HG03520 (cell line): ENCODE measurements at regions not wholly inside any gene's neighbourhood (a gene's known extent, or its start where the extent isn't known, plus 50 kb on each side); places are given as distances from the start of the nearest gene placed in this dataset.
A peak's percentile ranks its signal among the peaks of the same experiment; 100 is the strongest.
"Not testable (repeated sequence)": the region's sequence is repeated elsewhere in the genome, so short reads cannot be mapped to it uniquely, and the experiment has no call there.

Source experiments
- ATAC-seq: cut with Tn5 transposase; IDR thresholded peaks from one replicate; pipeline ENCODE4 v1.9.1; 2021; ENCODE audit warnings: mild to moderate bottlenecking, moderate library complexity; ENCODE audit not compliant: unreplicated experiment

DNA sequence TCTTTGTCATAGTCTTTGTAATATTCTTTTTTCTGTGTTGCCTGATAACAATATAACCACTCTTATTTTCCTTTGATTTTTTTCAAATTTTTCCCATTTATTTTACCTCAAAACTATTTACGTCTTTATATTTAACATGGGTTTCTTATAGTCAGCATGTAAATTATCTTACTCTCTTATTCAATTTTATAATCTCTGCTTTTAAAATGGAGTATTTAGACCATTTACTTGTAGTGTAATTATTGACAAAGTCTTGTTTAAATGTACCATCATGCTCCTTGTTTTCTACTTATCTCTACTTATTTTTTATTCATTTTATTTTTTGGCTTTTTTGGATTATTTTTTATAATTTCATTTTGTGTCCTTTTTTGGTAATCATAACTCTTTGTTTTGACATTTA lies 476.5 kb upstream of the MAP3K7 start:
- no peak for ATAC-seq

DNA sequence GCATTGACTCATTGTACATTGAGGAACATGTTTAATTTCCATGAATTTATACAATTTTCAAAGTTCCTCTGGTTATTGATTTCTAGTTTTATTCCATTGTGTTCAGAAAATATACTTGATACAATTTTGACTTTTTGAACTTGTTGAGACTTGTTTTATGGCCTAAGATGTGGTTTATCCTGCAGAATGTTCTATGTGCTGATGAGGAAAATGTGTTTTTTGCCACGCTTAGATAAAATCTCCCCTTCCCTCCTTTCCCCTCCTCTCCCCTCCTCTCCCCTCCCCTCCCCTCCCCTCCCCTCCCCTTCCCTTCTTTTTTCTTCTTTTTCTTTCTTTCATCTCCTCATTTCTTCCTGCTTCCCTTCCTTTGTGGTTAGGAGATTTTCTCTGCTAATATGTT lies 470.8 kb upstream of the MAP3K7 start:
- no peak for ATAC-seq

DNA sequence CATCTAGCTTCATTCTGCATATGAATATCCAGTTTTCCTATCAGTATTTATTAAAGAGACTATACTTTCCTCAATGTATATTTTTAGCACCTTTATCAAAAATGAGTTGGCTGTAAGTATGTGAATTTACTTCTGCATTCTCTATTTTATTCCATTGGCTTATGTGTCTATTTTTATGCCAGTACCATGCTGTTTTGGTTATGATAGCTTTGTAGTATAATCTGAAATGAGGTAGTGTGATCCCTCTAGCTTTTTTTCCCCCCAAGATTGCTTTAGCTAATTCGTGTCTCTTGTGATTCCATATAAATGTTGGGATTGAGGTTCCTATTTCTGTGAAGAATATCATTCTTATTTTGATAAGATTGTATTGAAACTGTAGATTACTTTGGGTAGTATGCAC lies 469.1 kb upstream of the MAP3K7 start:
- no peak for ATAC-seq

DNA sequence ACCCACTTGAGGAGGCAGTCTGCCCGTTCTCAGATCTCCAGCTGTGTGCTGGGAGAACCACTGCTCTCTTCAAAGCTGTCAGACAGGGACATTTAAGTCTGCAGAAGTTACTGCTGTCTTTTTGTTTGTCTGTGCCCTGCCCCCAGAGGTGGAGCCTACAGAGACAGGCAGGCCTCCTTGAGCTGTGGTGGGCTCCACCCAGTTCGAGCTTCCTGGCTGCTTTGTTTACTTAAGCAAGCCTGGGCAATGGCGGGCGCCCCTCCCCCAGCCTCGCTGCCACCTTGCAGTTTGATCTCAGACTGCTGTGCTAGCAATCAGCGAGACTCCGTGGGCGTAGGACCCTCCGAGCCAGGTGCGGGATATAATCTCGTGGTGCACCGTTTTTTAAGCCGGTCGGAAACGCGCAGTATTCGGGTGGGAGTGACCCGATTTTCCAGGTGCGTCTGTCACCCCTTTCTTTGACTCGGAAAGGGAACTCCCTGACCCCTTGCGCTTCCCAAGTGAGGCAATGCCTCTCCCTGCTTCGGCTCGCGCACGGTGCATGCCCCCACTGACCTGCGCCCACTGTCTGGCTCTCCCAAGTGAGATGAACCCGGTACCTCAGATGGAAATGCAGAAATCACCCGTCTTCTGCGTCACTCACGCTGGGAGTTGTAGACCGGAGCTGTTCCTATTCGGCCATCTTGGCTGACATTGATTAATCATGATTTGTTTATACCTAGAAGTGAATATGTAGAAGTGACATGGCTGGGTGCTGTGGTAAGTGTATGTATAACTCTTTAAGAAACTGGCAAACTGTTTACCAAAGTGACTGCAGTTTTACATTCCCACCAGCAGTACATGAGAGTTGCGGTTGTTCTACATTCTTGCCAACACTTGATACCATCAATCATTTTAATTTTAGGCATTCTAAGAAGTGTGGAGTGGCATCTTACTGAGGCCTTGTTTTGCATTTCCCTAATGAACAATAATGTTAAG lies 465.9 kb upstream of the MAP3K7 start:
- not testable (repeated sequence) for ATAC-seq

DNA sequence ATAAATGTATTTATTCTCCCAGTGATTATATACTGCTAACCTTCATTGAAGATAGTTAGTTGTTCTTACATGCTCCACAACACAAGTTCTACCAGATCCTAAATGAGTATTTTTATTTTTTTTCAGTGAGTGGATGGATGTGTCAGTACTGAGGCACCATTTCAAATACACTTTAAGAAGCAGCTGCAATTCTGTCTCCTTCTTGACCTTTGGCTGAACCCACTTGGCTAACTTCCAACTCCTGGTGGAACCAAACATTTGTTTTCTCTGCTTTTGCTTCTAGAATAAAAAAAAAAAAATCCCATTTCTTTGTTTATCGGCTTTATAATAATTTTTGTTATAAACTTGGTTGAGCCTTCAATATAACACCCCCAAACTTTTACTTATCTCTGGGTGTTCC lies 458.3 kb upstream of the MAP3K7 start:
- ATAC-seq, result no peak

DNA sequence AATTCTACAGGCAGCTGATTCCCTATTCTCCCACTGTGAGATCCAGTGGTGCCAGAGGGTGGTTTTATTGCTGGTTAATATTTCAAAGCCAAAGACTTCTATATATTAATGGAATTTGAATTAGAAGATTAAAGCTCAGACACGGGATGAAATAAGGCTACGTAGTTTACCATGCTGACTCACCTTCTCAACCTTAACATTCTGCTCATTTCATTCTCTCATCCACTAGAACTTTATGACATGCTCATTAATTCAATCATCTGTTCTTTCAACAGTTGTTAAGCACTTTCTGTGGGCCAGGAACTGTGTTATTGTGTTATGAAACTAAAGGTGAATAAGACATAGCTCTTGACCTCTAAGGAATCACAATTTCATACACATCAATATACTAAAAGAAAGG lies 456.9 kb upstream of the MAP3K7 start:
- ATAC-seq, result no peak

DNA sequence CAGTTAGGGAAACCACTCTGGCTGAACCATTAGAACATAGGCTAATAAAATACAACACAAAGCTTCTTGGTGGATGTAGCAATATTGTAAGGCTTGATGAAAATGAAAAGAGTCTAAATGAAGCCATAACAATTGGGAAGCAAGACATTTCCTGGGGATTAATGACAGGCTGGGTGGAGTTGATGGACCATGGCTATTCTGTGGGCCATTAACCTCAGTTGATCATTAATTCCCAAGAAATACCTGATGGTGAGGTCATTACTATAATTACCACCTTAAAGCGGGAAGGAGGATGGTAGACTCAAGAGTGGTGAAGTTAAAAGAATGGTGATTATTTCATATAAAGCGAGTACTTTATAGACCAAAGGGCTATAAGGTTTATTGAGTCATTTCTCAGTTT lies 455.8 kb upstream of the MAP3K7 start:
- ATAC-seq, result no peak

DNA sequence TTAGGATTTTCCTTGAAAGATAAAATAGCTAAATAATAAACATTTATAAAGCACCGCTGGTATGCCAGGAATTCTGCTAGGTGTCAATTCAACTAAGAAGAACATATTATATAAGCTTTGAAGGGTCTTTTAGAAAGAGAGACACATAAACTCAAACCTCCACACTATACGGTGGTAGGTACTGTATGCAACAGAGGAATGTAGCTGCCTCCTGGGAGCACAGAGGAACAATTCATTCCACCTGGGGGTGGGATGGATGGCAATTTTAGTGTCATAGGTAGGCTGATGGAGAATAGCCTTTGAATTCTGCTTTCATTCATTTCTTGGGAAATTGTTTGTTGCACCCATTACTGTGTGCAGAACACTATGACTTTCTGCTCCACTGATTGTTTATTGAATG lies 447.1 kb upstream of the MAP3K7 start:
- no peak for ATAC-seq

DNA sequence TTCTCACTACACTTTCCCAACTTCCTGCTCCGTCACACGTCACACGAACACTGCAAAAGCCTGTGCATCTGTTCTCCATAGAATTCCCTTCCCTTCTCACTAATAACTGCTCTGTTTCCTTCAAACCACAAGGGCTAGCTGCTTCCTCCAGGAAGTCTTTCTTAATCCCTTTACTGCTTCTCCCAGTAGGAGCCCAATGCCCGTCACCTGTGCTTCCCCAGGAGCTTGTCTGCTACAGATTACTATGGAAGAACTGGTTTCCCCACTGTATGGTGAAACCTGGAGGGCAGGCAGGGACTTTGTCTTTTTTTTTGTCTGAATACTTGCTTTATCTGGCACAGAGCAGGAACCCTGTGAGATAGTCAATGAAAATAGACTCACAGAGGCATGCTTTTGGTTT lies 444.7 kb upstream of the MAP3K7 start:
- ATAC-seq, result no peak

DNA sequence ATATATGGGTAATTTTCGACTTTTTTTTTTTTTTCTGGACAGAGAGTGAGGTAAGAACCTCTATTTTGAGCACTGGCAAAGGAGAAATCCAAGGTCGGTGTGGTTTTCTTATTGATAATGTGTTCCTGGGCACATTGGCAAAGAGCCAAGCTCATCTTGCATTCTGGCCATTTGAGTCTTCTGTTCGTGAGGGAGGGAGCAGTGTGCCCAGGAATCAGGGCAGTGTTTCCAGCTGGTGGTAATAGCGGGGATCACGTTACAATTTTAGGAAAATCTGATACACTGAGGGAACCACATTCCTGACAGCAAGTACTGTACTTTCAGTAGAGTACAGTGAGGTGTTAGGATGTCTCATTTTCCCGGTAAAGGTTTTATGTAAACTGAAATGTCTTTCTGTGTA lies 442.3 kb upstream of the MAP3K7 start:
- ATAC-seq, result no peak

DNA sequence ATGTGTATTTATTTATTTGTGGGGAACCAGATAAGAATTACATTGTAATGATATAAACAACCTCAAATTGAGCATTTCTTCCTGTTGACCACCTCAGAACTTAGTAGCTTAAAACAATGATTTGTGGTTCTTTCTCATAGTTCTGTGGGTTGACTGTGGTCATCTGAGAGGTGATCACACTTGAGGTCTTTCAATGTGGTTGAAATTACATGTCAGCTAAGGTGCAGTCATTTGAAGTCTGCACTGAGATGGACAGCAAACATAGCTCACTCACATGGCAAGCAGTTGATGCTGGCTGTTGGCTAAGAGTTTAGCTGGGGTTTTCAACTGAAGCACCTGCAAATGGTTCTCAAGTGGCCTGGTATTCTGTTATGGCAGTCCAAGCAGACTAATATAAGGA lies 436.7 kb upstream of the MAP3K7 start:
- no peak for ATAC-seq

DNA sequence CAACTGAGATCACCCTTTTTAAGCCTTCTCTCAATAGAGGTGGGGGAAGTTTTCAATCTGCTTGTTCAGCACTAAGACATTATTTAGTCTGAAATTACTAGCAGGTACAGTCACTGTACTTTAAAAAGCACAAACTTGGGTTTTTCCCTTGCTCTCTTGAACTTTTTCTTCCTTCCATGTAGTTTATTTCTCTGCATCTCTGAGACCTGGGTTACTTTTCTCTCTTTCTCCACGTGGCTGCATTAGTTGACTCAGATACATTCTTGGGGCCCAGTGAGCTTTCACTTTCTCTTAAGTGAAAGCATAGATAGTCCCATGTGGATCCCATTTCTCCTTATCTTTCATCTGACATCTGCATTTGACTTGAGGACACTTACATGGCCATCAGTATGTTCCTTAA lies 433.9 kb upstream of the MAP3K7 start:
- peak; percentile 80 for ATAC-seq

DNA sequence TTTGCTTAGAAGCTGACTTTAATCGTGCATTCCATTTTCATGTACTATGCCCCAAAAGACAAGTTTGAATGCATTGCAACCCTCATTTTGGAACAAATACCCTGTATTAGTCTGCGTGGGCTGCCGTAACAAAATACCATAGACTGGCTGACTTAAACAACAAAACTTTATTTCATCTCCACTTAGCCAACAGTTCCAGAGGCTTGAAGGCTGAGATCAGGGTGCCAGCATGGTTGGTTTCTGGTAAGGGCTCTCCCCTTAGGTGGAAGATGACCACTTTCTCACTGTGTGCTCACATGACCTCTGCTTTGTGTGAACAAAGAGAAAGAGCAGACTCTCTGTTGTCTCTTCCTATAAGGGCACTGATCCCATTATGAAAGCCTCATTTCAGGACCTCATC lies 431.7 kb upstream of the MAP3K7 start:
- ATAC-seq, result no peak

DNA sequence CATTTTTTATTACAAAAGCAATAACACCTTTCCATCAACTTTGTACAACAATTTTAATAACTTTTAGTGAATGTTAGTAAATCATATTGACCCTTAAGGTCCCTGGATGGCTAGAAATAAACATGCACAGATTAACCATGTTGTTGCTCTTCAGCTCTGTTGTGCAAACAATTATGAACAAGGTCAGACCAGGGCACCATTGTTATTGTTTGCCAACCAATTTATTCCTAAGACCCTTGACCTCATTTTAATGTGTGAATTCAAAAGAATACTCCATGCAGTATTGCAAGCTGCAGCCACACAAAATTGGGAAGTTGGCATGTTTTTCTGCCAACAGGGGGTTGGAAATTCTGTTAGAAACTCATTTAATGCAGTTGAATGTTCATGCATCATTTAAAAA lies 426.6 kb upstream of the MAP3K7 start:
- no peak for ATAC-seq

DNA sequence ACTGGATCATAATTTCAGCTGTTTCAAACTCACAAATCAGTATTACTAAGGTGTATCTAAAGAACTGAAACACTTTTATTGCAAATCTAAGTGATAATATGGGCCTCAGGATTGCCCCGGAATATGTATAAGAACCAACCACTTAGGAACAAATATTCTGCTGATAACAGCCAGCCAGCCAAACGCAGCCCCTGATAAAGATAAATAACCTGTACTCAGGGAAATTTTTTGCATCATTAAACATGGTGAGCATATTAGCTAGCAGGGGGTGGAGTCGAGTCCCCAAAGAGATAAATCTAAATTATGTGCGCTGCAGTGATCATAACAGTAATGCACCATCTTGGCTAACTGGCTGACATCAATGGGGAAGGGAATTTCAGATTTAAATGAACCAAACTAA lies 410.2 kb upstream of the MAP3K7 start:
- no peak for ATAC-seq

DNA sequence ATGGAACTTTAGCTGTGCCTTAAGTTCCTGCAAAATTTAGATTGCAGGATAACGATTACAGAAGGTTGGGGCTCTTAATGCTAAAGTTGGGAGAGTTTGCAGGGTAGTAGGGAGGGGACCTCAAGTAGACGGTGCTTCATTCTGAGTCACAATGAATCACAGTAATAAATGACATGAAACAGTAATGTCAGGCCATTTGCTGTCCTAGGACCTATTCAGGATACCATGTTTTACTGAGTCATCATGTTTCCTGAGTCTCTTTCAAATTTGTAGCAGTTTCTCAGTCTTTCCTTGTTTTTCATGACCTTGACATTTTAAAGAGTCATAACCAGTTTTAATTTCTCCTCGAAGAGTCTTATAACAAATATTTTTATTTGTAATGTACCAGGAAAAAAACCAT lies 406.9 kb upstream of the MAP3K7 start:
- ATAC-seq, result no peak

DNA sequence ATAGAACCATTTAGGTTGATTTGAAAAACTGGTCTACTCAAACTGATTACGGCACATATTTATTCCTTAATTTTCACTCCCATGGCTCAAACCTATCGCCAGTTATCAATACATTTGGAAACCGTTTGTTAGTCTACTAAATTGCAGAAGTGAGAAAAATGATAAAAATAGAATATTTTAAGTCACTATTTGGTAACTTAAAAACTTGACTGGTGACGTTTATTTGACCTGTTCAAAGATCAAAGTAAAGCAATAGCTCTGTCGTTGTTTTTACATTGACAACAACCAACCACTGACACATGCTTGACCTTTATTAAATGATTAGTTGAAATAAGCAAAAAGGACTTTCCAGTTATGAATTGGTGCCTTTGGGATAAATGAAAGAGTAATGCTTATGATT lies 402.9 kb upstream of the MAP3K7 start:
- ATAC-seq, result no peak

DNA sequence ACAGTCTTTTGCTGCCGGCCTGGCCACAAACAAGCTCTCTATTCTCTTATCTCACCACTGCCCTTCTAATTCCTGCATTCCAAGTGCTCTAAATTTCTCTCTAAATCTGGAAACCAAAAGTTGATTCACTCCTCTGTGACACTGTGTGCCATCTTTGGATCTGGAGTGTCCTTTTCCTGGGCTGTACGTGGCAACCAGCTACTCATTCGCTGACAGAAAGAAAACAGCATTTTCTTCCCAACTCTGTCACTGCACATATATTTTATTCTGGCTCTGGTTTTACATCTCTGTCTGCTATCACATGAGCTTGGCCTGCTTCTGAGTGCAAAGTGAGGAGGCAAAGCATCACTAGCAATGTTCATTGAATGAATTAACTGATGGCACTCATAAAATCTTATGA lies 397.2 kb upstream of the MAP3K7 start:
- no peak for ATAC-seq

DNA sequence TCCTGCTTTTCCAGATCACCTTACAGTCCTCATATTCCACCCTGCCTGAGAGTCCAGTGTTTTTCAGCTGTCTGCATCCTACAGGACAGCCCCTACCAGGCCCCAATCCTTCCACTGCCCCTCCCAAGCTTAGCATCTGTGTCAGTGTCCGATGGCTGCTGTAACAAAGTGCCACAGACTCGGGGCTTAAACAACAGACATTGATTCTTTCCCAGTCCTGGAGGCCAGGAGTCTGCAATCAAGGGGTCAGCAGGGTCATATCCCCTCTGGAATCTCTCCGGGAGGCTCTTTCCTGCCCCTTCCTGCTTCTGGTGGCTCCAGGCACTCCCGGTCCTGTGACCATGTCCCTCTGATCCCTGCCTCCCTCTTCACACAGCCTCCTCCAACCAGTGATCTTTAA lies 396.6 kb upstream of the MAP3K7 start:
- ATAC-seq, result no peak

DNA sequence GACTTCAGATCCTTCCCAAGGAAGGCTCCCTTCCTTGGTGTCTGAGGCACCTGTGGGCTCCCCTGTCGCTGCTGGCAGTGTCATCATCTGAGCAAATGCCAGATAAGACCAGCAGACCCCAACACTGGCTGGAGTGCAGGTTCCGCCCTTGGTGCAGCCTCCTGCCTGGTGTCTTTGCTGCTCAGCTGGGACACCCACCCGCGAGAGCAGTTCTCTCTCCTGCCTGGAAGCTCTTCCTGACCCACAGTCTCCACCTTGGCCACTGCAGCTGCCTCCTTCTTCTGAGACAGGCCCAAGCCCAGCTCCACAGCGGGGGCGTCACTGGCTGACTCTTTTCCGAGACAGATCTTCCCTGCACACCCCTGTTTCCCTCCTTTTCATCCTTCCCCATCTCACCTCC lies 395.7 kb upstream of the MAP3K7 start:
- no peak for ATAC-seq

DNA sequence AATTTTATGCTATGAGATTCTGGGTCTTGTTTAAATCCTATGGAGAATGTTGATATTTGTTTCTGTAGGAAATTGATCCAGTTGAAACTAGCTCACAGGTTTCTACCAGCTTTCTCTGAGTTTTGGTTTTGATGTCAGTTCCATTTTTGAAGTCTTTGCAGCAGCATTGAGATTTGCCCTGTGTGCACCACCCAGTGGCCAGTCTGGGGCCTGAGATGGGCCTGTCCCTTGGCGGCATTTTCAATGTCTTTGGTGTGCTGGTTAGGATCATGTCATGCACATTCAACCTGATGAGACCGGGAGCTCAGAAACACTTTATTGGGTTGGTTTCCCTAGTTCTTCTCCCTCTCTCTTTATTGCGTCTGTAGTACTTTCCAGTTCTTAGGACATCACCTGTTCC lies 395.2 kb upstream of the MAP3K7 start:
- no peak for ATAC-seq

DNA sequence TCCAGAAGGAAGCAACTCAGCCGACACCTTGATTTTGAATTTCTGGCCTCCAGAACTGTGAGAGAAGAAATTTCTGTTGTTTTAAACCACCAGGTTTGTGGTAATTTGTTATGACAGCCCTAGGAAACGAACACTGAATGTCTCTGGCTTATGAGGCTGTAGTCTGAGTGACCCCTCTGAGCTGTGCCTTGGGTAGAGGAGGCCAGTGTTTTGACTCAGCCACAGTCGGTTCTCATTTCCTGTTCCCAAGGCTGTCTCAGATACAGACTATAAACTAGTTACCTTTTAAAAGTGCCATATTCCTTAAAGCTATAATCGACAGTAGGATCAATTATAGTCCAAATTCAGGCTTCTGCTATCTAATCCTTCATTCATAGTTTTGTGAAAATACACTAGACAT lies 391.2 kb upstream of the MAP3K7 start:
- peak; percentile 74 for ATAC-seq

DNA sequence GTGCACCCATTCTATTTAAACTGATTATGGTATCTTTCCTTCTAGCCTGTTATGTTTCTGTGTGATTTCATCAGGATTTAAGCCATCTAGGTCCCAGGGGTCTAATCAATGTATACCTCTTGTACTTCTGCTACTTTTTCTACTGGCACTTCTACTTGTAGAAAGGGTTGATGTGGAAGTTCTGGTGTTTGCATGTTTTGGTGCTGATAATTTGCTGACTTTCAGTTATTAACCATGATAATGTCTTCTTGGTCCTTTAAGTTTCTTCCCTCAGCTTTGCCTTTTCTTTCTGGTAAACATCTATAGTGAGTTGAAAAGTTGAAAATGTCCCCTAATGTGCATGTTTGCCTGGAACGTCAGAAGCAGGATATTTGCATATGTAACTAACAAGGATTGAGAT lies 390.6 kb upstream of the MAP3K7 start:
- no peak for ATAC-seq
